Endothelial cell of umbilical vein (primary cell): ENCODE measurements at regions not wholly inside any gene's neighbourhood (a gene's known extent, or its start where the extent isn't known, plus 50 kb on each side); places are given as distances from the start of the nearest gene placed in this dataset.
"Not testable (repeated sequence)": the region's sequence is repeated elsewhere in the genome, so short reads cannot be mapped to it uniquely, and the experiment has no call there.

ENCODE experiments used
- BruUV-seq: library from RNA; stranded (reverse); fragments of 400-500 nt; replicated peaks from 2 replicates; lab custom pipeline; 2021; lab: Mats Ljungman, UMichigan
- CTCF ChIA-PET: fragments of 300-600, 350-600 bp; sonication (Branson Sonifier 250); formaldehyde crosslinking; loops from one replicate; lab custom pipeline; 2021; ENCODE audit warnings: antibody characterized with exemption, inconsistent platforms; lab: Charles Lee
- POLR2A ChIA-PET: fragments of 300-600, 350-600 bp; sonication (Branson Sonifier 250); formaldehyde crosslinking; loops from one replicate; lab custom pipeline; 2021; ENCODE audit warnings: antibody characterized with exemption, inconsistent platforms; lab: Charles Lee
- DNase-seq: peaks from one replicate; pipeline ENCODE4 v3.0.0-alpha.2; 2011; ENCODE audit warnings: low read depth, low spot score
- FAIRE-seq: peaks from 2 replicates; lab custom pipeline; 2011; peaks lifted over from hg19 to GRCh38; lab: Jason Lieb, UNC
- H2AFZ ChIP-seq: 2 replicates; pipeline ENCODE4 v1.6.0; 2012; ENCODE audit warnings: low read depth, low read length, control low read depth, inconsistent platforms
- H3K27ac ChIP-seq: 2 replicates; pipeline ENCODE4 v1.5.1; 2011; ENCODE audit warnings: low read depth, mild to moderate bottlenecking, control low read depth, low read length, moderate library complexity; ENCODE audit not compliant: insufficient read depth
- H3K27me3 ChIP-seq, 2 experiments: 2 replicates each; pipeline versions ENCODE4 v1.6.0 to v1.6.1; 2011; ENCODE audit warnings: low read length in 2 of 2, mixed read lengths in 1 of 2; ENCODE audit not compliant: control insufficient read depth in 2 of 2, insufficient read depth in 2 of 2
- H3K36me3 ChIP-seq, 2 experiments: 2 replicates in 1 of 2; 3 replicates in 1 of 2; pipeline ENCODE4 v1.5.1; 2011; ENCODE audit warnings: low read length in 2 of 2, mild to moderate bottlenecking in 1 of 2, moderate library complexity in 1 of 2; ENCODE audit not compliant: control insufficient read depth in 2 of 2, insufficient read depth in 2 of 2; ENCODE audit errors: extremely low read depth in 1 of 2
- H3K4me1 ChIP-seq: 3 replicates; pipeline ENCODE4 v1.5.1; 2011; ENCODE audit warnings: mild to moderate bottlenecking, low read length; ENCODE audit not compliant: control insufficient read depth, insufficient read depth; ENCODE audit errors: extremely low read depth
- H3K4me2 ChIP-seq: 2 replicates; pipeline ENCODE4 v1.6.1; 2011; ENCODE audit warnings: low read length, control low read depth, mixed read lengths; ENCODE audit not compliant: insufficient read depth
- H3K4me3 ChIP-seq, 3 experiments: fragments of 200-600 bp in 1 of 3; sonication (generic), shearing (Covaris generic) in 1 of 3; replicated peaks in 1 of 3; 2 replicates each; pipeline ENCODE4 v1.5.1; 2011 to 2016; ENCODE audit warnings: control low read depth in 3 of 3, low read length in 3 of 3, mild to moderate bottlenecking in 2 of 3, inconsistent platforms in 1 of 3, low read depth in 1 of 3, moderate library complexity in 1 of 3; ENCODE audit not compliant: insufficient read depth in 1 of 3
- H3K79me2 ChIP-seq: 2 replicates; pipeline ENCODE4 v1.6.0; 2012; ENCODE audit warnings: low read length, inconsistent platforms; ENCODE audit not compliant: control insufficient read depth, insufficient read depth
- H3K9ac ChIP-seq: replicated peaks from 2 replicates; pipeline ENCODE3; 2011; ENCODE audit warnings: low read length, control low read depth; ENCODE audit not compliant: insufficient read depth; ENCODE audit errors: extremely low read depth
- H3K9me1 ChIP-seq: replicated peaks from 3 replicates; pipeline ENCODE4 v1.6.0; 2011; ENCODE audit warnings: mild to moderate bottlenecking, low read length; ENCODE audit not compliant: control insufficient read depth, insufficient read depth; ENCODE audit errors: extremely low read depth
- H3K9me3 ChIP-seq: replicated peaks from 2 replicates; pipeline ENCODE4 v1.5.1; 2012; ENCODE audit warnings: low read length, inconsistent platforms; ENCODE audit not compliant: control insufficient read depth, insufficient read depth
- H4K20me1 ChIP-seq: replicated peaks from 2 replicates; pipeline ENCODE3; 2011; ENCODE audit warnings: mild to moderate bottlenecking, low read length; ENCODE audit not compliant: control insufficient read depth, insufficient read depth; ENCODE audit errors: extremely low read depth
- dilution Hi-C: fragments of 300-500 bp; cut with MboI; formaldehyde crosslinking; loops from one replicate; pipeline ENCODE4 v1.15.0; 2019; ENCODE audit warnings: low sequenced_read_pairs; ENCODE audit not compliant: extremely low pct_ligation_motif_present
- intact Hi-C: fragments of 100-400 bp; cut with micrococcal nuclease; formaldehyde crosslinking; loops from one replicate; pipeline ENCODE4 v1.10.0; 2022
- TF ChIP-seq, protein P1 (sequence below), 2 donors: IDR thresholded peaks; 1 replicate in 1 of 2; 2 replicates in 1 of 2; pipeline ENCODE4 v1.5.1; 2011; ENCODE audit warnings: low read length in 2 of 2, mild to moderate bottlenecking in 2 of 2, moderate library complexity in 2 of 2, control low read depth in 1 of 2, inconsistent platforms in 1 of 2, low read depth in 1 of 2; ENCODE audit not compliant: insufficient read depth in 1 of 2; ENCODE audit errors: extremely low read depth in 1 of 2

DNA sequence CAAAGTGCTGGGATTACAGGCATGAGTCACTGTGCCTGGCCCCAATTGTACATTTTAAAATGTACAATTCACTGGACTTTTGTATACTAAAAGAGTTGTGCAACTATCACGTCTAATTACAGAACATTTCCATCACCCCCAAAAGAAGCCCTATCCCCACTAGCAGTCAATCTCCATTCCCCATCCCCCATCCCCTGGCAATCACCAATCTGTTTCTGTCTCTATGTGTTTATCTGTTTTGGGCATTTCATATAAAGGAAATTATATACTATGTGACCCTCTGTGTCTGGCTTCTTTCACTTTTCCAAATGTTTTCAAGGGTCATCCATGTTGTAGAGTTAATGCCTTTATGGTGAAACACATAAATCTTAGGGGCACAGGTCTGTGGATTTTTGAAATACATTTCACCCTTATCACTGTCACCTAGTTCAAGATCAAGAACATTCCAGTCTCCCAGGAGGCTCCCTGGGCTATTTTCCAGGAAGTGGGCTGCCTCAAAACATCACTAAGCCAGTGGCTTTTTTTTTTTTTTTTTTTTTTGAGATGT lies 129.2 kb downstream of the CRLF3 start:
- H3K36me3 ChIP-seq, H3K79me2 ChIP-seq, H4K20me1 ChIP-seq, H3K9me3 ChIP-seq, H3K27ac ChIP-seq, dilution Hi-C loops, H3K4me1 ChIP-seq, H3K9me1 ChIP-seq, POLR2A ChIA-PET, H2AFZ ChIP-seq, FAIRE-seq, H3K9ac ChIP-seq, DNase-seq, H3K4me3 ChIP-seq, H3K27me3 ChIP-seq, BruUV-seq, H3K4me2 ChIP-seq: not testable (repeated sequence)
- CTCF ChIA-PET = interaction anchor here (0.7 kb wide), 1 partner anchor 131 kb away, joined by 3 read pairs; no protein-coding TSS in a partner anchor
- intact Hi-C loops = loop anchor here (10.0 kb wide), 1 partner anchor 181 kb away; no protein-coding TSS in a partner anchor

DNA sequence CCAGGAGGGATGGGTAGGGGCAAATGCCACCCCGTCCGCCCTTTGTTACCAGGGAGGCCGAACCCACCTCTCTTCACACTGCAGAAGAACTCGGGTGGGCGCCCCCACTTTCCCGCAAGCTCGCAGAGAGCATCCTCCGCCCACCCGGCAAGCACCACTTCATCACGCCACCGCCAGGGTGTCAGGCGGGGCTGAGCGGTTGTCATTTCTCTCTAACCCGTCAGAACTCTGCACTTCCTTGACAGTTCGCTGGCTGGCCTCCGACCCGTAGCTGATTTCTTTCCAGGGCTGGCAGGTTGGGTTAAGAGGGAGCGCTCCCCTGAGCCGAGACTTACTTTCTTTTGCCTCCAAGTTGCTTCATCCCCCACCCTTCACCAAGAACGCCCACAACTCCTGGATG lies 130.7 kb downstream of the CRLF3 start:
- H3K9me3 ChIP-seq, H3K4me2 ChIP-seq, H3K27me3 ChIP-seq, DNase-seq, H3K4me3 ChIP-seq, H3K9me1 ChIP-seq, H3K79me2 ChIP-seq, H3K9ac ChIP-seq, H3K27ac ChIP-seq, dilution Hi-C loops, H3K4me1 ChIP-seq, BruUV-seq, H3K36me3 ChIP-seq, CTCF ChIA-PET, POLR2A ChIA-PET, H4K20me1 ChIP-seq: not testable (repeated sequence)
- H2AFZ ChIP-seq = peak overlapping the region; percentile 68
- TF ChIP-seq, protein P1, sequence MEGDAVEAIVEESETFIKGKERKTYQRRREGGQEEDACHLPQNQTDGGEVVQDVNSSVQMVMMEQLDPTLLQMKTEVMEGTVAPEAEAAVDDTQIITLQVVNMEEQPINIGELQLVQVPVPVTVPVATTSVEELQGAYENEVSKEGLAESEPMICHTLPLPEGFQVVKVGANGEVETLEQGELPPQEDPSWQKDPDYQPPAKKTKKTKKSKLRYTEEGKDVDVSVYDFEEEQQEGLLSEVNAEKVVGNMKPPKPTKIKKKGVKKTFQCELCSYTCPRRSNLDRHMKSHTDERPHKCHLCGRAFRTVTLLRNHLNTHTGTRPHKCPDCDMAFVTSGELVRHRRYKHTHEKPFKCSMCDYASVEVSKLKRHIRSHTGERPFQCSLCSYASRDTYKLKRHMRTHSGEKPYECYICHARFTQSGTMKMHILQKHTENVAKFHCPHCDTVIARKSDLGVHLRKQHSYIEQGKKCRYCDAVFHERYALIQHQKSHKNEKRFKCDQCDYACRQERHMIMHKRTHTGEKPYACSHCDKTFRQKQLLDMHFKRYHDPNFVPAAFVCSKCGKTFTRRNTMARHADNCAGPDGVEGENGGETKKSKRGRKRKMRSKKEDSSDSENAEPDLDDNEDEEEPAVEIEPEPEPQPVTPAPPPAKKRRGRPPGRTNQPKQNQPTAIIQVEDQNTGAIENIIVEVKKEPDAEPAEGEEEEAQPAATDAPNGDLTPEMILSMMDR (IDR thresholded peaks at IDR 0.05; ENCODE audit: extremely low read depth in 1 of 2, insufficient read depth in 1 of 2, low read depth in 1 of 2, low read length in 2 of 2) = peak; percentile 17 to 52
- intact Hi-C loops = loop anchor here (10.0 kb wide), 1 partner anchor 179 kb away; no protein-coding TSS in a partner anchor
- peak; percentile 89 for FAIRE-seq

DNA sequence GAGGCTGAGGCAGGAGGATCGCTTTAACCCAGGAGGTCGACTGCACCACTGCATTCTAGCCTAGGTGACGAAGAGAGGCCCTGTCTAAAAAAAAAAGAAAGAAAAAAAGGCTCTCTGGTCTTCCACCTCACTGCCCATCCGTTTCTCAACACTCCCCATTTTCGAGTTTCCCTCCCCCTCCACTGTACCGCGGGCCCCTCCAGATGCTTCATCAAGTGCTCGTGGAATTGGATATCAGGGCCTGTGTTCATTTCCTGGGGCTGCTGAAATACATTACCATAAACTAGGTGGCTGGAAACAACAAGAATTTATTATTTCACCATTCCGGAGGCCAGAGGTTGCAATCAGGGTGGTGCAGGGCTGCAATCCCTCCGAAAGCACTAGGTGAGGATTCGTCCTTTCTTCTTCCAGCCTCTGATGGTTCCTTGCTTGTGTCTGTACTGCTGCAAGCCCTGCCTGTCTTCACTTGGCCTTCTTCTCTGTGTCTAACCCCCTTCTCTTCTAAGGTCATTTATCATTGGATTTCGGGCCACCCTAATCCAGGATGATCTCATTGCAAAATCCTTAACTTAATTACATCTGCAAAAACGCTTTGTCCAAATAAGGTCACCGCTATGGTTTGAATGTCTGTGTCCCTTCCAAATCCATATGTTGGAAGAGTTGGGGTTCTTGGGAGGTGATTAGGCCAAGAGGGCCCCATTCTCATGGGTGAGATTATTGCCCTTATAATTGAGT lies 135.1 kb downstream of the CRLF3 start:
- H3K4me3 ChIP-seq, H2AFZ ChIP-seq, BruUV-seq, H3K9me3 ChIP-seq, intact Hi-C loops, H3K4me2 ChIP-seq, POLR2A ChIA-PET, dilution Hi-C loops, H3K27me3 ChIP-seq, H3K79me2 ChIP-seq, H3K4me1 ChIP-seq, H3K27ac ChIP-seq, H3K36me3 ChIP-seq, FAIRE-seq, H3K9ac ChIP-seq, H3K9me1 ChIP-seq, H4K20me1 ChIP-seq, DNase-seq: not testable (repeated sequence)
- CTCF ChIA-PET = interaction anchor here (2.1 kb wide), 1 partner anchor 8 kb away, joined by 8 read pairs; no protein-coding TSS in a partner anchor
